Stimulated activated naive CD8-positive, alpha-beta T cell treated with anti-CD3 and anti-CD28 coated beads, Interleukin-15, Interleukin-2, amounts not matched to agents 100 ng/mL and 50 ng/mL, for 24 hours (primary cell): ENCODE measurements at regions not wholly inside any gene's neighbourhood (a gene's known extent, or its start where the extent isn't known, plus 50 kb on each side); places are given as distances from the start of the nearest gene placed in this dataset.
A peak's percentile ranks its signal among the peaks of the same experiment; 100 is the strongest.
"Not testable (repeated sequence)": the region's sequence is repeated elsewhere in the genome, so short reads cannot be mapped to it uniquely, and the experiment has no call there.

Source experiments
- H3K27ac Mint-ChIP-seq: one replicate; pipeline ENCODE4 v1.8.0; 2021; ENCODE audit warnings: mild to moderate bottlenecking, mixed read lengths
- H3K27me3 Mint-ChIP-seq: one replicate; pipeline ENCODE4 v1.8.0; 2021; ENCODE audit warnings: mixed read lengths
- H3K36me3 Mint-ChIP-seq: one replicate; pipeline ENCODE4 v1.8.0; 2021; ENCODE audit warnings: low read depth, mixed read lengths
- H3K4me1 Mint-ChIP-seq: one replicate; pipeline ENCODE4 v1.8.0; 2021; ENCODE audit warnings: low read depth, mixed read lengths
- H3K4me3 Mint-ChIP-seq: one replicate; pipeline ENCODE4 v1.8.0; 2021; ENCODE audit warnings: mild to moderate bottlenecking, mixed read lengths
- H3K9me3 Mint-ChIP-seq: one replicate; pipeline ENCODE4 v1.8.0; 2021; ENCODE audit warnings: mixed read lengths

DNA sequence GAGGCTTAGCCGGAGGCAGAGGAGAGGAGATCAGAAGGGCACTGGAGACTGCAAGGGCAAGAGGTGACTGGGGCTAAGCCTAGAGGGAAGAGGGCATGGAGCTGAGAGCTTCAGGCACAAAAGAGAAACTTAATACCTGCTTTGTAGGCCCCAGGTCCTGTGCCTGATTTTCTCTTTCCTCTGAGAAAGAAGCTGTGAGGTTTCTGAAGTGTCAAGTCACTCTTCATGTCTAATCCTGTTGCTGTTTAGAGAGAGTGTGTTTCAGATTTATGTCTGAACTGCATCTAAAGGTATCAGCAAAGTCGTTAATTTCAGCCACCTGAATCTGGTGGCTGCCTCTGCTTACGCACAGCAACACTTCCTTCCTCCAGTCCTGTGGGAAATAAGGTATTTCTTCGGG is 106.9 kb upstream of the RNU6-1 start:
- Mint-ChIP-seq H3K27ac (peak overlapping the region; percentile 68), H3K27me3 (peaks cover 1% of the 10 kb centered on the region), H3K4me1 (peaks cover 10% of the 10 kb centered on the region), H3K4me3 (no peak overlapping the region), H3K36me3 (no peaks in the 10 kb centered on the region), H3K9me3 (no peaks in the 10 kb centered on the region)

DNA sequence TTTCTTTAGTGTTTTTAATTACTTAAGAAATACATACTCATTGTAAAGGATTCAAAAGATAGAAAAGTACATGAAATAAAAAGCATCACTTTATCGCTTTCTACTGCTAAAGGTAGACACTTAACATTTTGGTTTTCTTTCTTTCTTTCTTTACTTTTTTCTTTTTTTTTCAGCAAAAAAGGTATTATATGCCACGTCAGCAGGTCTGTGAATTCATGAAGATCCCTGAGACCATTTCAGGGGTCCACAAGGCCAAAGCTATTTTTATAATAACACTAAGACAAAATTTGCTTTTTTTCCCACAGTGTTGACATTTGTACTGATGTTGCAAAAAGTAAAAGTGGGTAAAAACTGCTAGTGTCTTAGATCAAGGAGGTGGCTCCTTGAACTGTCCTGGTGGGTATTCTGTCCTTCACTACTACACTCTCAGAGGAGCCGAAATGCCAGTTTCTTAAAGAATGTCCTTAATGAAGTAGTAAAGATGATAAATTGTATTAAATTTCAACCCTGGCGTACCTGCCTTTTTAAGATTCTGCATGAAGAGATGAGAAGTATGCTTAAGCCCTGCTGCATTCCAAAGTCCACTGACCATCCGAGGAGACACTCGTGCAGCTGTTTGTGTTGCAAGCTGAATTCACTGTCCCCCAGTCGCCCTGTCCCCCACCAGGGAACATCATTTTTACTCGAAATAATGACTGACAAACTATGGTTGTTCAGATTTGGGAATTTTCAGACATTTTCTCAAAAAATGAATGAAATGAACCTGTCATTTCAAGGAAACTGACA is 106.7 kb upstream of the PIAS1 start:
- Mint-ChIP-seq H3K9me3 (no peaks in the 10 kb centered on the region), H3K27ac (no peak overlapping the region)

DNA sequence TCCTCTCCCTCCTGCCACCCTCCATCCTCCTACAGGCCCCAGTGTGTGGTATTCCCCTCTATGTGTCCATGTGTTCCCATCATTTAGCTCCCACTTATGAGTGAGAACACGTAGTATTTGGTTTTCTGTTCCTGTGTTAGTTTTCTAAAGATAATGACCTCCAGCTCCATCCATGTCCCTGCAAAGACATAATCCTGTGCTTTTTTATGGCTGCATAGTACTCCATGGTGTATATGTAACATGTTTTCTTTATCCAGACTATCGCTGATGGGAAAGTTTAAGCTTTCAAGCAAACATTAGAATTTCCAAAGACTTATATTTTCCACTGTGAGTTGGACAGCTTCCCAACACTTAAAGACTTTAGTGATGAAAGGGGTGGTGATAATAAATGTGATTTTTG is 105.9 kb upstream of the PIAS1 start:
- H3K4me3 Mint-ChIP-seq = no peak overlapping the region
- H3K9me3 Mint-ChIP-seq = no peaks in the 10 kb centered on the region
- peaks cover 10% of the 10 kb centered on the region for H3K4me1 Mint-ChIP-seq
- no peak overlapping the region for H3K27ac Mint-ChIP-seq
- H3K36me3 Mint-ChIP-seq = no peaks in the 10 kb centered on the region
- H3K27me3 Mint-ChIP-seq = peaks cover 2% of the 10 kb centered on the region

More for the DNA sequence above, 106.7 kb upstream of the PIAS1 start:
- H3K27me3 Mint-ChIP-seq = peaks cover 2% of the 10 kb centered on the region
- peaks cover 10% of the 10 kb centered on the region for H3K4me1 Mint-ChIP-seq
- no peaks in the 10 kb centered on the region for H3K36me3 Mint-ChIP-seq
- H3K4me3 Mint-ChIP-seq = no peak overlapping the region

DNA sequence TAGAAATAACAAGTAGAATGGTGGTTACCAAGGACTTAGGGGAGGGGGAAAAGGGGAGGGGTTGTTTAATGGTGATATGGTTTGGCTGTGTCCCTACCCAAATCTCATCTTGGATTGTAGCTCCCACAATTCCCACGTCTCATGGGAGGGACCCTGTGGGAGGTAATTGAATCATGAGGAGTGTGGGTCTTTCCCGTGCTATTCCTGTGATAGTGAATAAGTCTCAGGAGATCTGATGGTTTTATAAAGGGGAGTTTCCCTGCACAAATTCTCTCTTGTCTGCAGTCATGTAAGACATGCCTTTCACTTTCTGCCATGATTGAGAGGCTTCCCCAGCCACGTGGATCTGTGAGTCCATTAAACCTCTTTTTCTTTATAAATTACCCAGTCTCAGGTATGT is 102.9 kb upstream of the PIAS1 start:
- not testable (repeated sequence) for H3K27ac Mint-ChIP-seq, H3K9me3 Mint-ChIP-seq, H3K4me3 Mint-ChIP-seq, H3K36me3 Mint-ChIP-seq, H3K27me3 Mint-ChIP-seq, H3K4me1 Mint-ChIP-seq

DNA sequence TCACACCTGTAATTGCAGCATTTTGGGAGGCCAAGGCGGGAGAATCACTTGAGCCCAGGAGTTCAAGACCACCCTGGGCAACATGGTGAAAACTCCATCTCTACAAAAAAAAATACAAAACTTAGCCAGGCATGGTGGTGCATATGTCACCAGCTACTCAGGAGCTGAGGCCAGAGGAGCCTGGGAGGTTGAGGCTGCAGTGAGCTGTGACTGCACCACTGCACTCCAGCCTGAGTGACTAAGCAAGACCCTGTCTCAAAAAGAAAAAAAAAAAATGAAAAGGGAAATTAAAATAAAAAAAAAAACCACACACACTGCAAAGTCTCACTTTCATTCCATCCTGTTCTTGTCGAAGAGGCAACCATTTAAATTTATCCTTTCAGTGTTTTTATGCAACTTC is 100.8 kb upstream of the PIAS1 start:
- no peak overlapping the region for H3K4me3 Mint-ChIP-seq
- H3K27ac Mint-ChIP-seq = no peak overlapping the region
- H3K27me3 Mint-ChIP-seq = peaks cover 5% of the 10 kb centered on the region
- no peaks in the 10 kb centered on the region for H3K36me3 Mint-ChIP-seq
- peaks cover 3% of the 10 kb centered on the region for H3K9me3 Mint-ChIP-seq
- H3K4me1 Mint-ChIP-seq = no peaks in the 10 kb centered on the region

DNA sequence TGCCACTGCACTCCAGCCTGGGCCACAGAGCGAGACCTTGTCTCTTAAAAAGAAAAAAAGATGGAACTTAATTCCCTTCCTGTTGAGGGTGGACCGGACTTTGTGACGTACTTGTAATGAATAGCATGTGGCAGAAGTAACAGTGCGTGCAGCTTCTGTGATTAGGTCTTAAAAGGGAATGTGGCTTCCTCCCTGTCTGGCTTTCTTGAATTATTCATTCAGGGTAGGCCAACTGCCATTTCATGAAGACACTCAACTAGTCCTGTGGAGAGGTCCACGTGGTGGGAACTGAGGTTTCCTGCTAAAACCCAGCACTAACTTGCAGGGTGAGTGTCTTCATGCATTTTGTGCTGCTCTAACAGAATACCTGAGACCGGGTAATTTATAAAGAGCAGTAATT is 98.9 kb upstream of the PIAS1 start:
- H3K4me3 Mint-ChIP-seq = no peak overlapping the region
- H3K36me3 Mint-ChIP-seq = no peaks in the 10 kb centered on the region
- H3K27ac Mint-ChIP-seq = no peak overlapping the region
- peaks cover 13% of the 10 kb centered on the region for H3K27me3 Mint-ChIP-seq
- no peaks in the 10 kb centered on the region for H3K4me1 Mint-ChIP-seq
- peaks cover 3% of the 10 kb centered on the region for H3K9me3 Mint-ChIP-seq

DNA sequence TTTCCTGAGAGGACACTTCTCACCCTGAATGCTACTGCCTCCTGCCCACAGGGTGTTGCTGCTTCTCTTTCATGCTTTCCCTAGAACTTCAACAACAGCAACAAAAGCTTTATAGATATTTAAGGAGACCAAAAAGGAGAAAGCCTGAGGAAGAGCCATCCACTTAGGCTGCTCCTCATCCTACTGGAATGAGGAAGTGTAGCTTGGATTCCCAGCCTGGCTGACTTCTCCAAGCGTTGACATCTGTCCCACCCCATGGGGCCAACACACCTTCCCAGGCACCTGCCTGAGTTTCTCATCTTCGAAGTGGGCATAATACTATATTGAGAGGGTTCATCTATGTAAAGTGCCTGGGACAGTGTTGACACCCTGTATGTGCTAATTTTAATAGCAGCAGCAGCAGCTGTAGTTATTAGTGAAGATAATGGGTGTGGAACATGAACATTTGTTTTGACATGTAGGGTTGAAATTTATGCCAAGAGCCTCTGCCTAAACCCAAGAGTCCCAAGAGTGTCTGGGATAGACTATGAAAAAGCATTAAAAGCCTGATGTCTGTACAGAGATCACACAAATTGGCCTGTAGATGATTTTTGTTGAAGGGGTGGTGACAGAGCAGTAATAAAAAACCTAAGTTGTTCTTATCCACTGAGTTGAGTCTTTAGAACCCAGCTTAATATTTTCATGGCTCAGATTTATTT is 96.5 kb upstream of the PIAS1 start:
- H3K9me3 Mint-ChIP-seq = peaks cover 3% of the 10 kb centered on the region

DNA sequence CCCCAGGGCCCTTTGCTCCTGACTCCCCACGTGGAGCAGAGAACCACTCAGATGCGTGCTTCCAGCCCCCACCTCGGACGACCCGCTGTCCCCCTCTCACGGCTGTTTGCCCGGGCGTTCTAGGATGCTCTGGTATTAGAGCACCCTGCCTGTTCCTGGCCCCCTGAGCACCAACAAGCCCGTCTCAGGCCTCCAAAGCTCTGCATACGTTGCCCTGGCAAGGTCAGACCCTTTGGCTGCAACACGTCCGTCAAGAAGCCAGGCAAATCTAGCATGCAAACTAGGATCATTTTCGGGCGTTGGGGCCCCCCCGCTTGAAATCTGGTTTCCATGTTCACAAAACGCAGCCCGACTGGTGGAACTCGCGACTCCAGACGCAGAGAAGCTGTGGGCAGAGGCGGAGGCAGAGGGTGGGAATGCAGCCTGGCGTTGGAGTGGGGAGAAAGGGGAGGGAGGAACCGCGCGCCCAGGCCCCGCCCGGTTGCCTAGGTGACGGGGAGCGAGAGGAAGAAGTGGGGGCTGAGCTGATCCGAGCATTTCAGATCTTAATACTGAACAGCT is 86.2 kb upstream of the PIAS1 start:
- H3K27ac Mint-ChIP-seq = no peak overlapping the region
- no peaks in the 10 kb centered on the region for H3K9me3 Mint-ChIP-seq
- no peaks in the 10 kb centered on the region for H3K36me3 Mint-ChIP-seq

More for the DNA sequence above, 96.5 kb upstream of the PIAS1 start:
- Mint-ChIP-seq H3K27me3 (peaks cover 10% of the 10 kb centered on the region), H3K36me3 (no peaks in the 10 kb centered on the region), H3K4me1 (no peaks in the 10 kb centered on the region), H3K27ac (no peak overlapping the region), H3K4me3 (no peak overlapping the region)

DNA sequence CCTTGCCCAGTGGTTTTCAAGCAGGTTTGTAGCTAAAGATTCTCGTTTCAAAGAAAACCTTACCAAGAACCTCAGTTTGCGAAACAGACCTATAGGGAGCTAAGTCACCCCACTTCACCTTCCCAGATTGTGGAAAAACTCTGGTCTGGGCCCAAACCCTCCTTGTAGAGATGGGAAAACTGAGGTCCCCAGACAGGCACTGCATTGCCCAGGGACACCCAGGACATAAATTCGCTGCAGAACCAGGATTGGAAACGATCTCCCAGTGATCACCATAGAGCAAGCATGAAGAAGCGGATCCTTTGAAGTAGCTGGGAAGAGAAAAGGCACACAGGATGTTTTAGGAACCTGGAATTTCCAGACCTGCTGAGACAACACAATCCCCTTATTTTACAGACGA is 85.6 kb upstream of the PIAS1 start:
- H3K27ac Mint-ChIP-seq = no peak overlapping the region
- peaks cover 14% of the 10 kb centered on the region for H3K4me1 Mint-ChIP-seq
- peaks cover 39% of the 10 kb centered on the region for H3K27me3 Mint-ChIP-seq

More for the DNA sequence above, 86.2 kb upstream of the PIAS1 start:
- Mint-ChIP-seq H3K4me3 (peak overlapping the region; percentile 3), H3K4me1 (peaks cover 14% of the 10 kb centered on the region), H3K27me3 (peaks cover 39% of the 10 kb centered on the region)

DNA sequence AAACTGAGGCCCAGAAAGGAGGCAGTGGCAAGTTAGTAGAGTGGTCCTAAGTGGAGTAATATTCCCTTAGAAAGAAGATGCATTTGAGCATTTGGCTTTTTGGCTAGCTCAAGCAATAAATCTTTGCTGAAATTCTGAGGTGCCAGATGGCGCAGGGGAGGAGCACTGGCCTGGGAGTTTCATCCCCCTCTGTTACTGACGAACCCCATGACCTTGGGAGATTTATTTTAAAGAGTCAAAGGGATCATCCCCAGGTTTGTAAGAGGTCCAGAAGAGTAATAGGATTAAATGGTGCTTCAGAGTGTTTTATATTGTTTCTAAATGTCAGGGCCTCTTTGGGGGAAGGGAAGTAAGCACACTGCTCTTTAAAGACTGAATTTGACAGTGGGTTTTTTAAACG is 85.1 kb upstream of the PIAS1 start:
- H3K27me3 Mint-ChIP-seq = peaks cover 39% of the 10 kb centered on the region
- peaks cover 14% of the 10 kb centered on the region for H3K4me1 Mint-ChIP-seq
- no peak overlapping the region for H3K27ac Mint-ChIP-seq
- H3K4me3 Mint-ChIP-seq = no peak overlapping the region
- H3K9me3 Mint-ChIP-seq = no peaks in the 10 kb centered on the region
- H3K36me3 Mint-ChIP-seq = no peaks in the 10 kb centered on the region

More for the DNA sequence above, 85.6 kb upstream of the PIAS1 start:
- H3K9me3 Mint-ChIP-seq = no peaks in the 10 kb centered on the region
- no peaks in the 10 kb centered on the region for H3K36me3 Mint-ChIP-seq
- no peak overlapping the region for H3K4me3 Mint-ChIP-seq

DNA sequence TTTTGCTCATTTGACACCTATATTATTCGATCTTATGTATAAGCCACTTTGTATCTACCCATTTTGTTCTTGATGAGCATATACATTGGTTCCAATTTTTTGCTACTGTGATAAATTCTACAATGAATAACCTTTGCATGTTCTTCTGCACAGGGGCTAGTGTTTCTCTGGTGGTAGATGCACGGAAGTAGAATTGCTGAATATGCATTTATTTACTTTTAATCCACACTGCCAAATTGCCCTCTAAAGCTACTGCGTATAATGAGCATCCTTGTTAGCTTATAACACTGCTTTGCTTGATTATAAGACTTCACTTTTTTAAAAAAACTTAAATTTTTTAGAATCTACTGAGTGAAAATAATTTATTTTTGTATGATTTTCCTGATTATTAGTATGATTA is 84.2 kb upstream of the PIAS1 start:
- Mint-ChIP-seq H3K27ac (no peak overlapping the region), H3K27me3 (peaks cover 39% of the 10 kb centered on the region), H3K4me1 (peaks cover 14% of the 10 kb centered on the region), H3K36me3 (no peaks in the 10 kb centered on the region), H3K9me3 (no peaks in the 10 kb centered on the region), H3K4me3 (no peak overlapping the region)

DNA sequence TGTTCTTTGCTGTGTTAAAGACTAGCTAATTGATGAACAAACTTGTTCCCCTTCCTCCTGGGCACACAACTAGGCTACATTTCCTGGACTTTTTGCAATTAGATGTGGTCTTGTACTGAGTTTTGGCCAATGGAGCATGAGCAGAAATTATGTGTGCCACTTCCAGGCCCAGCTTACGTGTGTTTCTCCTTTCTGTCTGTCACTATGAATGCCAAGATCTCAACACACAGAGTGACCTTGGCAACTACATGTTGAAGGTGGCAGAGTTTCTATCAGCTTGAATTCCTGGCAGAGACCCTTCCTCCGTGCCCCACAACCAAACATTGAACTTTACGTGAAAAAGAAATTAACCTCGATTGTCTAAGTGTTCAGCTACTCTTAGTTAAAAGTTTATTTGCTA is 81.7 kb upstream of the PIAS1 start:
- H3K4me3 Mint-ChIP-seq = no peak overlapping the region
- H3K4me1 Mint-ChIP-seq = peaks cover 14% of the 10 kb centered on the region
- no peaks in the 10 kb centered on the region for H3K36me3 Mint-ChIP-seq
- H3K27ac Mint-ChIP-seq = no peak overlapping the region
- H3K9me3 Mint-ChIP-seq = no peaks in the 10 kb centered on the region
- H3K27me3 Mint-ChIP-seq = peaks cover 37% of the 10 kb centered on the region

DNA sequence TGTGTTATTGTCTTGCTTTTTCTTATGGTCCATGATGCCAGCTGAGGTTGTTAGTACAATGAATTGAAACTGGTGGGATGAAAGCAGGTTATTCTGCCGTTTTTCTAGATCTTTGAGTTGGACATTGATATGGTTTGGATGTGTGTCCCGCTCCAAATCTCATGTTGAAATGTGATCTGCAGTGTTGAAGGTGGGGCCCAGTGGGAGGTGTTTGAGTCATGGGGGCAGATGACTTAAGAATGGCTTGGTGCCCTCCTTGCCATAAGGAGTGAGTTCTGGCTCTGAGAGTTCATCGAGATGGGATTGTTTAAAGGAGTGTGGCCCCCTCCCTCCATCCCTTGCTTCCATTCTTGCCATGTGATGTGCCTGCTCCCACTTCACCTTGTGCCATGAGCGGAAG is 80.3 kb upstream of the PIAS1 start:
- Mint-ChIP-seq H3K4me3 (no peak overlapping the region), H3K27ac (no peak overlapping the region), H3K4me1 (peaks cover 5% of the 10 kb centered on the region), H3K36me3 (no peaks in the 10 kb centered on the region), H3K27me3 (peaks cover 25% of the 10 kb centered on the region), H3K9me3 (no peaks in the 10 kb centered on the region)

DNA sequence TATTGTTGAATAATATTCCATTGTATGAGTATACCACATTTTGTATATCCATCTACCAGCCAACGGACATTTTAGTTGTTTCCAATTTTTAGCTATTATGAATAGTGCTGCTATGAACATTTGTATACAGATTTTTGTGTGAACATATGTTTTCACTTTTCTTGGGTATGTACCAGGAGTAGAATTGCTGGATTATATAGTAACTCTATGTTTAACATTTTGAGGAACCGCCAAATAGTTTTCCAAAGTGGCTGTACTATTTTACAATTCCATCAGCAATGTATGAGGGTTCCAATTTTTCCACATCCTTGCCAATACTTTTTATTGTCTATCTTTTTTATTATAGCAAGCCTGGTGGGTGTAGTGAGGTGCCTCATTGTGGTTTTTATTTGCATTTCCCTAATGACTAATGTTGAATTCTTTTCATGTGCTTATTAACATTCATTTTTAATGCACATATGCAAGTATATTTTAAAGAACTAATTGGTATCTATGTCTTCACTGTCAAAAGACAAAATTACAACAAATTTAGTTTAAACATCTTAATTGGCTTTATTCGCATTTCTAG is 77.5 kb upstream of the PIAS1 start:
- Mint-ChIP-seq H3K4me3 (no peak overlapping the region), H3K27ac (no peak overlapping the region), H3K9me3 (no peaks in the 10 kb centered on the region), H3K4me1 (no peaks in the 10 kb centered on the region), H3K36me3 (no peaks in the 10 kb centered on the region), H3K27me3 (peaks cover 6% of the 10 kb centered on the region)

DNA sequence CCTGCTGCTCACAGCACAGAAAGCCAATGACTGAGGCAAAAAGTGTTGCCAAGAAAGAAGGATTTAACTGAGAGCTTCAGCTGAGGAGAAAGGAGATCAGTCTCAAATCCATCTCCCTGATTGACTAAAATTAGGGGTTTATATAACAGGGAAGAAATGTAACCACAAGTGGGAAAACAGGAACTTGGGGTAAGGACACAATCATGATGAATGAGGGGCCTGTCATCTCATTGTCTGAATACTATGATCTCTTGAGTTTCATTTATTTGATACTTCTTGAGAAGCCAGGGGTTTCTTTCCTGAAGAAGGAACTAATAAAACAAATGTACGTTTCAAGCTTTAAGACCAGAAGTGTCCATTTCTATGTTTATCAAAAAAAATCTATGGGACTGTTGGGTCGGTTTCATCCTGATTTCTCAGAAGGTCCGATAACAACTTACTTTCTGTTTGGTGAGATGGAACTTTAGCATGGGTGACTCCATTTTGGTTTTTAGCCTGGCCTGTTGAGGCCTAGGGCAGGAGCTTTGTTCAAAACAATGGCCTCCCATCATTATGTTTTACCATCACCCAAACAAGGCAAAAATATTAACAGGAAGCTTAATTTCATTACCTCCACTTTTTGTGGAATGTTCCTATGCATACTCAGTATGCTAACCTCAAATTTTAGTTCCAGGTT is 76.6 kb upstream of the PIAS1 start:
- Mint-ChIP-seq H3K27me3 (peaks cover 3% of the 10 kb centered on the region), H3K9me3 (no peaks in the 10 kb centered on the region), H3K4me3 (no peak overlapping the region), H3K4me1 (no peaks in the 10 kb centered on the region), H3K36me3 (no peaks in the 10 kb centered on the region), H3K27ac (no peak overlapping the region)
